Gastroesophageal sphincter (tissue), 3 donors: ENCODE measurements at regions not wholly inside any gene's neighbourhood (a gene's known extent, or its start where the extent isn't known, plus 50 kb on each side); places are given as distances from the start of the nearest gene placed in this dataset.

Source experiments
- EP300 ChIP-seq: sonication (generic); formaldehyde crosslinking; IDR thresholded peaks from one replicate; pipeline ENCODE4 v1.6.1; 2017; ENCODE audit warnings: antibody characterized with exemption, mild to moderate bottlenecking
- POLR2A ChIP-seq, 2 donors: fragments of 450-650 bp; IDR thresholded peaks; one replicate each; pipeline ENCODE4 v1.6.1; 2017; ENCODE audit warnings: antibody characterized with exemption in 2 of 2, mild to moderate bottlenecking in 2 of 2, moderate library complexity in 1 of 2
- POLR2AphosphoS5 ChIP-seq: sonication (generic); formaldehyde crosslinking; IDR thresholded peaks from one replicate; pipeline ENCODE4 v1.6.1; 2017; ENCODE audit warnings: antibody characterized with exemption
- TF ChIP-seq, protein P1 (sequence below), 4 experiments: fragments of 200-600 bp in 2 of 4; fragments of 450-650 bp in 2 of 4; sonication (generic) in 1 of 4; IDR thresholded peaks; one replicate each; pipeline ENCODE4 v1.5.1; 2017 to 2019; ENCODE audit warnings: antibody characterized with exemption in 4 of 4, mild to moderate bottlenecking in 2 of 4, moderate library complexity in 2 of 4

- TF ChIP-seq, protein P1, sequence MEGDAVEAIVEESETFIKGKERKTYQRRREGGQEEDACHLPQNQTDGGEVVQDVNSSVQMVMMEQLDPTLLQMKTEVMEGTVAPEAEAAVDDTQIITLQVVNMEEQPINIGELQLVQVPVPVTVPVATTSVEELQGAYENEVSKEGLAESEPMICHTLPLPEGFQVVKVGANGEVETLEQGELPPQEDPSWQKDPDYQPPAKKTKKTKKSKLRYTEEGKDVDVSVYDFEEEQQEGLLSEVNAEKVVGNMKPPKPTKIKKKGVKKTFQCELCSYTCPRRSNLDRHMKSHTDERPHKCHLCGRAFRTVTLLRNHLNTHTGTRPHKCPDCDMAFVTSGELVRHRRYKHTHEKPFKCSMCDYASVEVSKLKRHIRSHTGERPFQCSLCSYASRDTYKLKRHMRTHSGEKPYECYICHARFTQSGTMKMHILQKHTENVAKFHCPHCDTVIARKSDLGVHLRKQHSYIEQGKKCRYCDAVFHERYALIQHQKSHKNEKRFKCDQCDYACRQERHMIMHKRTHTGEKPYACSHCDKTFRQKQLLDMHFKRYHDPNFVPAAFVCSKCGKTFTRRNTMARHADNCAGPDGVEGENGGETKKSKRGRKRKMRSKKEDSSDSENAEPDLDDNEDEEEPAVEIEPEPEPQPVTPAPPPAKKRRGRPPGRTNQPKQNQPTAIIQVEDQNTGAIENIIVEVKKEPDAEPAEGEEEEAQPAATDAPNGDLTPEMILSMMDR (IDR thresholded peaks at IDR 0.05): no peak
- TF ChIP-seq POLR2AphosphoS5: no peak
- no peak for TF ChIP-seq EP300
- no peak for TF ChIP-seq POLR2A (IDR thresholded peaks at IDR 0.05)
These were observed 441.9 kb upstream of the SLC14A2 start for GRCh38 chr18:45173327-45173726.
